IMR-90 (cell line): ENCODE measurements at regions not wholly inside any gene's neighbourhood (a gene's known extent, or its start where the extent isn't known, plus 50 kb on each side); places are given as distances from the start of the nearest gene placed in this dataset.

Experiments
- ATAC-seq: fragments of 200-7000 bp; cut with Tn5 transposase; 2 replicates; pipeline ENCODE4 v1.9.1; 2020; ENCODE audit warnings: low read depth, mild to moderate bottlenecking, moderate library complexity
- BruUV-seq: library from RNA; stranded (reverse); fragments of 400-500 nt; replicated peaks from 2 replicates; lab custom pipeline; 2021; lab: Mats Ljungman, UMichigan
- CTCF ChIA-PET: fragments of 300-600 bp; formaldehyde crosslinking; extraction: SDS; loops from one replicate; lab custom pipeline; 2021; ENCODE audit warnings: antibody characterized with exemption; lab: Yijun Ruan, JAX
- POLR2A ChIA-PET: fragments of 300-600 bp; sonication (Branson Sonifier 250); formaldehyde crosslinking; loops from one replicate; lab custom pipeline; 2022; ENCODE audit warnings: antibody characterized with exemption; ENCODE audit not compliant: unreplicated experiment; lab: Charles Lee
- DNase-seq: peaks from one replicate; pipeline ENCODE4 v3.0.0; 2013
- H2AFZ ChIP-seq: replicated peaks from 2 replicates; pipeline ENCODE3; 2013; ENCODE audit warnings: low read length, mild to moderate bottlenecking; ENCODE audit not compliant: poor library complexity
- H2AK5ac ChIP-seq: 2 replicates; pipeline ENCODE4 v1.6.1; 2013; ENCODE audit warnings: low read depth, low read length, inconsistent platforms
- H2AK9ac ChIP-seq: replicated peaks from 2 replicates; pipeline ENCODE3; 2013; ENCODE audit warnings: mild to moderate bottlenecking, low read depth, low read length, moderate library complexity; ENCODE audit not compliant: poor library complexity
- H2BK120ac ChIP-seq: 2 replicates; pipeline ENCODE4 v1.6.1; 2013; ENCODE audit warnings: low read depth, low read length, inconsistent platforms
- H2BK15ac ChIP-seq: 3 replicates; pipeline ENCODE4 v1.6.1; 2013; ENCODE audit warnings: low read depth, low read length, inconsistent platforms
- H2BK20ac ChIP-seq: 2 replicates; pipeline ENCODE4 v1.6.1; 2013; ENCODE audit warnings: low read depth, mild to moderate bottlenecking, inconsistent platforms, low read length, moderate library complexity
- H2BK5ac ChIP-seq: 2 replicates; pipeline ENCODE4 v1.6.1; 2013; ENCODE audit warnings: mild to moderate bottlenecking, low read depth, low read length, inconsistent platforms; ENCODE audit not compliant: poor library complexity, severe bottlenecking
- H3K14ac ChIP-seq: replicated peaks from 2 replicates; pipeline ENCODE4 v1.6.1; 2013; ENCODE audit warnings: low read depth, low read length, inconsistent platforms
- H3K18ac ChIP-seq: 2 replicates; pipeline ENCODE4 v1.6.1; 2013; ENCODE audit warnings: low read depth, low read length, control low read depth
- H3K23ac ChIP-seq: 2 replicates; pipeline ENCODE4 v1.6.1; 2013; ENCODE audit warnings: low read depth, low read length, inconsistent platforms
- H3K27ac ChIP-seq: 2 replicates; pipeline ENCODE4 v1.5.1; 2013; ENCODE audit warnings: mild to moderate bottlenecking, control low read depth, low read length; ENCODE audit not compliant: insufficient read depth
- H3K27me3 ChIP-seq: 2 replicates; pipeline ENCODE4 v1.6.1; 2013; ENCODE audit warnings: low read length; ENCODE audit not compliant: control insufficient read depth, insufficient read depth
- H3K36me3 ChIP-seq: 2 replicates; pipeline ENCODE4 v1.6.1; 2013; ENCODE audit warnings: low read length, mixed read lengths; ENCODE audit not compliant: control insufficient read depth, insufficient read depth
- H3K4ac ChIP-seq: 2 replicates; pipeline ENCODE4 v1.6.1; 2013; ENCODE audit warnings: low read depth, low read length, inconsistent platforms
- H3K4me1 ChIP-seq: 2 replicates; pipeline ENCODE4 v1.6.1; 2013; ENCODE audit warnings: low read length, mixed read lengths; ENCODE audit not compliant: control insufficient read depth, insufficient read depth
- H3K4me2 ChIP-seq: 2 replicates; pipeline ENCODE4 v1.6.1; 2013; ENCODE audit warnings: low read depth, mild to moderate bottlenecking, control low read depth, low read length, moderate library complexity
- H3K4me3 ChIP-seq: 2 replicates; pipeline ENCODE4 v1.5.1; 2013; ENCODE audit warnings: low read depth, mild to moderate bottlenecking, control low read depth, low read length, moderate library complexity; ENCODE audit not compliant: insufficient read depth
- H3K56ac ChIP-seq: 2 replicates; pipeline ENCODE4 v1.6.1; 2013; ENCODE audit warnings: low read length, inconsistent platforms; ENCODE audit not compliant: insufficient read depth; ENCODE audit errors: extremely low read depth
- H3K79me1 ChIP-seq, 2 experiments: 2 replicates each; pipeline ENCODE4 v1.6.1; 2013; ENCODE audit warnings: low read length in 2 of 2, inconsistent platforms in 1 of 2, low read depth in 1 of 2
- H3K9ac ChIP-seq: 2 replicates; pipeline ENCODE4 v1.6.1; 2013; ENCODE audit warnings: low read depth, low read length, control low read depth
- H3K9me1 ChIP-seq: 2 replicates; pipeline ENCODE4 v1.6.1; 2013; ENCODE audit warnings: low read length, inconsistent platforms; ENCODE audit not compliant: insufficient read depth
- H3K9me3 ChIP-seq: 2 replicates; pipeline ENCODE4 v1.6.1; 2013; ENCODE audit warnings: low read length; ENCODE audit not compliant: control insufficient read depth, insufficient read depth
- H4K20me1 ChIP-seq: 2 replicates; pipeline ENCODE4 v1.6.1; 2013; ENCODE audit warnings: low read length, inconsistent platforms; ENCODE audit not compliant: insufficient read depth
- H4K5ac ChIP-seq: 2 replicates; pipeline ENCODE4 v1.6.1; 2013; ENCODE audit warnings: mild to moderate bottlenecking, low read depth, low read length, control low read depth
- H4K8ac ChIP-seq, 2 experiments: 2 replicates each; pipeline ENCODE4 v1.6.1; 2013; ENCODE audit warnings: low read depth in 2 of 2, low read length in 2 of 2, control low read depth in 1 of 2, inconsistent platforms in 1 of 2
- H4K91ac ChIP-seq: 2 replicates; pipeline ENCODE4 v1.6.1; 2013; ENCODE audit warnings: low read depth, low read length, inconsistent platforms; ENCODE audit not compliant: insufficient read depth
- BHLHE40 ChIP-seq: fragments of 150-350 bp; IDR thresholded peaks from 2 replicates; pipeline ENCODE4 v1.6.1; 2016; ENCODE audit warnings: mild to moderate bottlenecking, low read depth, low read length
- CHD1 ChIP-seq: IDR thresholded peaks from 2 replicates; pipeline ENCODE4 v1.6.1; 2012; ENCODE audit warnings: low read depth, low read length, improper control_type of control experiment
- FOS ChIP-seq: fragments of 150-350 bp; IDR thresholded peaks from 2 replicates; pipeline ENCODE4 v1.6.1; 2016; ENCODE audit warnings: low read depth, low read length
- MAFK ChIP-seq: IDR thresholded peaks from 2 replicates; pipeline ENCODE4 v1.6.1; 2012; ENCODE audit warnings: low read depth, low read length, improper control_type of control experiment
- MXI1 ChIP-seq: IDR thresholded peaks from 2 replicates; pipeline ENCODE4 v1.6.1; 2012; ENCODE audit warnings: low read depth, mild to moderate bottlenecking, low read length, moderate library complexity, borderline replicate concordance
- NFE2L2 ChIP-seq: fragments of 150-350 bp; IDR thresholded peaks from 2 replicates; pipeline ENCODE4 v1.6.1; 2016; ENCODE audit warnings: low read depth, mild to moderate bottlenecking, low read length
- POLR2A ChIP-seq: IDR thresholded peaks from 2 replicates; pipeline ENCODE4 v1.6.1; 2012; ENCODE audit warnings: mild to moderate bottlenecking, low read depth, low read length
- RAD21 ChIP-seq: IDR thresholded peaks from 2 replicates; pipeline ENCODE4 v1.6.1; 2012; ENCODE audit warnings: low read length, improper control_type of control experiment
- RFX5 ChIP-seq: IDR thresholded peaks from 2 replicates; pipeline ENCODE4 v1.8.0; 2012; ENCODE audit warnings: low read depth, mild to moderate bottlenecking, low read length, moderate library complexity
- SMC3 ChIP-seq: fragments of 150-350 bp; IDR thresholded peaks from 2 replicates; pipeline ENCODE4 v1.6.1; 2016; ENCODE audit warnings: low read depth, mild to moderate bottlenecking, antibody characterized with exemption, low read length, moderate library complexity
- WGBS, 2 experiments: methylation state at CpG; one replicate each; pipeline versions ENCODE4 v1.1.5 to v1.1.7; 2013; ENCODE audit warnings: missing lambda C conversion rate in 2 of 2; ENCODE audit not compliant: insufficient read length in 1 of 2; ENCODE audit errors: extremely low coverage in 2 of 2; 5-methylcytosine and 5-hydroxymethylcytosine counted together
- dilution Hi-C: fragments of 300-500 bp; cut with HindIII; formaldehyde crosslinking; loops from one replicate; pipeline ENCODE4 v1.14.3; 2018; ENCODE audit warnings: low sequenced_read_pairs; ENCODE audit not compliant: unreplicated experiment
- in situ Hi-C: fragments of 300-500 bp; cut with MboI; formaldehyde crosslinking; loops from 3 replicates; pipeline ENCODE4 v1.14.3; 2019; ENCODE audit warnings: low sequenced_read_pairs, inconsistent platforms, mixed read lengths
- intact Hi-C: fragments of 100-400 bp; cut with micrococcal nuclease; formaldehyde crosslinking; loops from 2 replicates; pipeline ENCODE4 v1.10.0; 2022
- TF ChIP-seq, protein P1 (sequence below): conservative IDR thresholded peaks from 2 replicates; pipeline ENCODE4 v1.5.1; 2012; ENCODE audit warnings: mild to moderate bottlenecking, low read depth, low read length, improper control_type of control experiment

GRCh38 chr4:122679317-122679716 is 53.2 kb upstream of the BBS12 start:
- dilution Hi-C loops (no loop called here), in situ Hi-C loops (no loop called here), intact Hi-C loops (no loop called here)
- no peak overlapping the region for H3K18ac ChIP-seq
- TF ChIP-seq NFE2L2 (no peak), RFX5 (no peak), MAFK (no peak), POLR2A (no peak), SMC3 (no peak), RAD21 (no peak), MXI1 (no peak), CHD1 (no peak), BHLHE40 (no peak), FOS (no peak)
- TF ChIP-seq, protein P1, sequence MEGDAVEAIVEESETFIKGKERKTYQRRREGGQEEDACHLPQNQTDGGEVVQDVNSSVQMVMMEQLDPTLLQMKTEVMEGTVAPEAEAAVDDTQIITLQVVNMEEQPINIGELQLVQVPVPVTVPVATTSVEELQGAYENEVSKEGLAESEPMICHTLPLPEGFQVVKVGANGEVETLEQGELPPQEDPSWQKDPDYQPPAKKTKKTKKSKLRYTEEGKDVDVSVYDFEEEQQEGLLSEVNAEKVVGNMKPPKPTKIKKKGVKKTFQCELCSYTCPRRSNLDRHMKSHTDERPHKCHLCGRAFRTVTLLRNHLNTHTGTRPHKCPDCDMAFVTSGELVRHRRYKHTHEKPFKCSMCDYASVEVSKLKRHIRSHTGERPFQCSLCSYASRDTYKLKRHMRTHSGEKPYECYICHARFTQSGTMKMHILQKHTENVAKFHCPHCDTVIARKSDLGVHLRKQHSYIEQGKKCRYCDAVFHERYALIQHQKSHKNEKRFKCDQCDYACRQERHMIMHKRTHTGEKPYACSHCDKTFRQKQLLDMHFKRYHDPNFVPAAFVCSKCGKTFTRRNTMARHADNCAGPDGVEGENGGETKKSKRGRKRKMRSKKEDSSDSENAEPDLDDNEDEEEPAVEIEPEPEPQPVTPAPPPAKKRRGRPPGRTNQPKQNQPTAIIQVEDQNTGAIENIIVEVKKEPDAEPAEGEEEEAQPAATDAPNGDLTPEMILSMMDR = no peak
- H3K4me2 ChIP-seq = no peak overlapping the region
- no peak overlapping the region for H3K4ac ChIP-seq
- no peak overlapping the region for H2BK5ac ChIP-seq
- no peak overlapping the region for H3K23ac ChIP-seq
- no peak overlapping the region for H3K9ac ChIP-seq
- H2BK15ac ChIP-seq = no peak overlapping the region
- H3K4me3 ChIP-seq = no peak overlapping the region
- H3K14ac ChIP-seq = no peak overlapping the region
- H3K27ac ChIP-seq = no peak overlapping the region
- no peak overlapping the region for H2AK9ac ChIP-seq
- no peaks in the 10 kb centered on the region for H3K79me1 ChIP-seq
- no peaks in the 10 kb centered on the region for H3K27me3 ChIP-seq
- DNase-seq (no peak), ATAC-seq (no peak)
- H4K91ac ChIP-seq = no peak overlapping the region
- H4K8ac ChIP-seq = no peak overlapping the region
- no TSS peak for BruUV-seq
- no peak overlapping the region for H2BK120ac ChIP-seq
- no peak overlapping the region for H3K56ac ChIP-seq
- no peaks in the 10 kb centered on the region; the same call in 1 of the 2 replicates for H3K9me3 ChIP-seq
- no peaks in the 10 kb centered on the region for H3K36me3 ChIP-seq
- CTCF ChIA-PET = interaction anchor here (0.9 kb wide), 1 partner anchor 55 kb away, joined by 4 read pairs; no protein-coding TSS in a partner anchor
- no peak overlapping the region for H2AK5ac ChIP-seq
- no peaks in the 10 kb centered on the region for H3K4me1 ChIP-seq
- H2BK20ac ChIP-seq = no peak overlapping the region
- POLR2A ChIA-PET = no interaction called here
- no peak overlapping the region for H4K5ac ChIP-seq
- H3K9me1 ChIP-seq = no peaks in the 10 kb centered on the region
- WGBS, 2 experiments = 100% methylated on average over 1 of the region's 2 CpGs
- H2AFZ ChIP-seq = no peak overlapping the region
- H4K20me1 ChIP-seq = no peaks in the 10 kb centered on the region
